ENCODE measurements at regions not wholly inside any gene's neighbourhood (a gene's known extent, or its start where the extent isn't known, plus 50 kb on each side); places are given as distances from the start of the nearest gene placed in this dataset.

- DNase-seq (ENCODE audit: low read depth in 2 of 2): no peak
These were observed 79.6 kb upstream of the TACR1 start for GRCh38 chr2:75278821-75279379.

GRCh38 chr2:75278314-75278713, 79.0 kb upstream of the TACR1 start:
- DNase-seq (ENCODE audit: low read depth in 2 of 2): no peak

- peak; percentile 57 to 59 for DNase-seq (ENCODE audit: low read depth in 2 of 2)
These were observed 77.8 kb upstream of the TACR1 start for GRCh38 chr2:75277111-75277510.

- DNase-seq (ENCODE audit: low read depth in 2 of 2): peak; percentile 32 to 34
These were observed 77.0 kb upstream of the TACR1 start for GRCh38 chr2:75276093-75277029.

GRCh38 chr2:75274936-75275335, 75.6 kb upstream of the TACR1 start:
- DNase-seq (ENCODE audit: low read depth in 2 of 2): no peak

GRCh38 chr2:75268112-75268511, 68.8 kb upstream of the TACR1 start:
- no peak for DNase-seq (ENCODE audit: low read depth in 2 of 2)

GRCh38 chr2:75261923-75262322, 62.6 kb upstream of the TACR1 start:
- no peak for DNase-seq (ENCODE audit: low read depth in 2 of 2)

GRCh38 chr2:75260946-75261345, 61.6 kb upstream of the TACR1 start:
- no peak for DNase-seq (ENCODE audit: low read depth in 2 of 2)

GRCh38 chr2:75258620-75259019, 59.3 kb upstream of the TACR1 start:
- DNase-seq (ENCODE audit: low read depth in 2 of 2): no peak

GRCh38 chr2:75256485-75256884, 57.2 kb upstream of the TACR1 start:
- no peak for DNase-seq (ENCODE audit: low read depth in 2 of 2)

- DNase-seq (ENCODE audit: low read depth in 2 of 2): no peak
These were observed 54.2 kb upstream of the TACR1 start for GRCh38 chr2:75253526-75253925.

GRCh38 chr2:75251896-75252295, 52.6 kb upstream of the TACR1 start:
- DNase-seq (ENCODE audit: low read depth in 2 of 2): no peak

All from fibroblast of skin of left quadriceps (primary cell).